CD1c-positive myeloid dendritic cell (primary cell): ENCODE measurements at regions not wholly inside any gene's neighbourhood (a gene's known extent, or its start where the extent isn't known, plus 50 kb on each side); places are given as distances from the start of the nearest gene placed in this dataset.
"Not testable (repeated sequence)": the region's sequence is repeated elsewhere in the genome, so short reads cannot be mapped to it uniquely, and the experiment has no call there.

ENCODE experiments used
- DNase-seq: peaks from one replicate; pipeline ENCODE4 v3.0.0-alpha.2; 2016; ENCODE audit errors: extremely low spot score

GRCh38 chr13:70792121-70792520 is 683.9 kb upstream of the KLHL1 start:
- no peak for DNase-seq

- no peak for DNase-seq
Observed at GRCh38 chr13:70789751-70790150, 681.5 kb upstream of the KLHL1 start.

- no peak for DNase-seq
Observed at GRCh38 chr13:70788074-70788473, 679.8 kb upstream of the KLHL1 start.

- DNase-seq: no peak
Observed at GRCh38 chr13:70784207-70784989, 676.1 kb upstream of the KLHL1 start.

GRCh38 chr13:70769817-70770216 is 661.6 kb upstream of the KLHL1 start:
- DNase-seq: no peak

GRCh38 chr13:70758932-70759331 is 650.7 kb upstream of the KLHL1 start:
- DNase-seq: no peak

- DNase-seq: no peak
Observed at GRCh38 chr13:70756088-70756487, 647.8 kb upstream of the KLHL1 start.

- no peak for DNase-seq
Observed at GRCh38 chr13:70755456-70755855, 647.2 kb upstream of the KLHL1 start.

GRCh38 chr13:70747262-70747661 is 639.0 kb upstream of the KLHL1 start:
- no peak for DNase-seq

- not testable (repeated sequence) for DNase-seq
Observed at GRCh38 chr13:70746469-70746868, 638.2 kb upstream of the KLHL1 start.

GRCh38 chr13:70736622-70737317 is 628.5 kb upstream of the KLHL1 start:
- DNase-seq: no peak

- DNase-seq: no peak
Observed at GRCh38 chr13:70732611-70733010, 624.4 kb upstream of the KLHL1 start.

GRCh38 chr13:70729369-70729768 is 621.1 kb upstream of the KLHL1 start:
- no peak for DNase-seq

GRCh38 chr13:70723732-70724131 is 615.5 kb upstream of the KLHL1 start:
- no peak for DNase-seq

GRCh38 chr13:70720386-70720785 is 612.1 kb upstream of the KLHL1 start:
- DNase-seq: no peak

- DNase-seq: no peak
Observed at GRCh38 chr13:70714993-70715392, 606.7 kb upstream of the KLHL1 start.

- DNase-seq: no peak
Observed at GRCh38 chr13:70708775-70709174, 600.5 kb upstream of the KLHL1 start.

- DNase-seq: no peak
Observed at GRCh38 chr13:70703755-70704154, 595.5 kb upstream of the KLHL1 start.

- no peak for DNase-seq
Observed at GRCh38 chr13:70694996-70695715, 586.9 kb upstream of the KLHL1 start.

- no peak for DNase-seq
Observed at GRCh38 chr13:70668983-70669382, 560.7 kb upstream of the KLHL1 start.

GRCh38 chr13:70668293-70668692 is 560.0 kb upstream of the KLHL1 start:
- no peak for DNase-seq

- no peak for DNase-seq
Observed at GRCh38 chr13:70666883-70667556, 558.8 kb upstream of the KLHL1 start.
